ENCODE measurements at regions not wholly inside any gene's neighbourhood (a gene's known extent, or its start where the extent isn't known, plus 50 kb on each side); places are given as distances from the start of the nearest gene placed in this dataset.
"Not testable (repeated sequence)": the region's sequence is repeated elsewhere in the genome, so short reads cannot be mapped to it uniquely, and the experiment has no call there.

- no peak for DNase-seq
These were observed 156.4 kb upstream of the WDR1 start for GRCh38 chr4:10273030-10273429.

GRCh38 chr4:10272511-10272910, 155.9 kb upstream of the WDR1 start:
- DNase-seq = no peak

GRCh38 chr4:10267066-10267465, 150.5 kb upstream of the WDR1 start:
- no peak for DNase-seq

- DNase-seq = no peak
These were observed 144.2 kb upstream of the WDR1 start for GRCh38 chr4:10260777-10261176.

GRCh38 chr4:10259976-10260375, 143.4 kb upstream of the WDR1 start:
- DNase-seq = no peak

- no peak for DNase-seq
These were observed 139.6 kb upstream of the WDR1 start for GRCh38 chr4:10256203-10256602.

GRCh38 chr4:10253765-10254164, 137.2 kb upstream of the WDR1 start:
- DNase-seq = no peak

GRCh38 chr4:10245751-10246150, 129.2 kb upstream of the WDR1 start:
- DNase-seq = no peak

GRCh38 chr4:10243856-10244255, 127.3 kb upstream of the WDR1 start:
- DNase-seq = no peak

GRCh38 chr4:10240691-10241090, 124.1 kb upstream of the WDR1 start:
- DNase-seq = no peak

- DNase-seq = no peak
These were observed 123.5 kb upstream of the WDR1 start for GRCh38 chr4:10239982-10240654.

GRCh38 chr4:10237131-10237530, 120.5 kb upstream of the WDR1 start:
- DNase-seq = no peak

- no peak for DNase-seq
These were observed 115.5 kb upstream of the WDR1 start for GRCh38 chr4:10232114-10232513.

- DNase-seq = no peak
These were observed 110.2 kb upstream of the WDR1 start for GRCh38 chr4:10226756-10227155.

- DNase-seq = no peak
These were observed 108.5 kb upstream of the WDR1 start for GRCh38 chr4:10225096-10225495.

- DNase-seq = no peak
These were observed 107.2 kb upstream of the WDR1 start for GRCh38 chr4:10223782-10224181.

- DNase-seq = not testable (repeated sequence)
These were observed 96.9 kb upstream of the WDR1 start for GRCh38 chr4:10213481-10213880.

GRCh38 chr4:10212901-10213300, 96.3 kb upstream of the WDR1 start:
- no peak for DNase-seq

- no peak for DNase-seq
These were observed 95.8 kb upstream of the WDR1 start for GRCh38 chr4:10212400-10212799.

- no peak for DNase-seq
These were observed 90.5 kb upstream of the WDR1 start for GRCh38 chr4:10207116-10207515.

- DNase-seq = no peak
These were observed 88.6 kb upstream of the WDR1 start for GRCh38 chr4:10205223-10205622.

GRCh38 chr4:10204401-10205058, 87.9 kb upstream of the WDR1 start:
- no peak for DNase-seq

GRCh38 chr4:10203851-10204250, 87.3 kb upstream of the WDR1 start:
- no peak for DNase-seq

GRCh38 chr4:10201381-10202223, 85.0 kb upstream of the WDR1 start:
- DNase-seq = no peak

All from T1000 (cell line).